ENCODE measurements at regions not wholly inside any gene's neighbourhood (a gene's known extent, or its start where the extent isn't known, plus 50 kb on each side); places are given as distances from the start of the nearest gene placed in this dataset.

DNA sequence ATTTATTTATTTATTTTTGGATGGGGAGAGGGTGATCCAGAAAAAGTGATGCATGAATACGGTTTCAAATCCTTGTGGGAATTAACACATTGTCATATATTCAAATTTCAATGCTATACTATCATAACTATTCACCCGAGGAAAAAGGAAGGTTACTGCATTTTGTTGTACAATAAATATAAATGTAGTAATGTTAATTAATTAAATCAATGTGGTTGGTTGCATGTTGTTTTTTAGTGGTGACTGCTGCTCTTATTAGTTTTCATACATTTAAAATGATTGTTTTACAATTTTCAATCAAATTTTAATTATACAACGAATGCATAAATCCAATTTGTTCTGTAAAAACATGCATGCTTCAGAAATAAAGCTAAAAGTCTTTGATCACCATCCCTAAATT, 180.5 kb downstream of the ZFP64 start:
- TF ChIP-seq REST (IDR thresholded peaks at IDR 0.05; ENCODE audit: low read depth) (no peak), CREB1 (IDR thresholded peaks at IDR 0.05; ENCODE audit: low read depth) (no peak), YY1 (IDR thresholded peaks at IDR 0.05; ENCODE audit: low read depth) (no peak), RAD21 (IDR thresholded peaks at IDR 0.05; ENCODE audit: low read depth) (no peak), EGR1 (IDR thresholded peaks at IDR 0.05) (no peak), TAF1 (IDR thresholded peaks at IDR 0.05; ENCODE audit: low read depth) (no peak), EP300 (IDR thresholded peaks at IDR 0.05; ENCODE audit: borderline replicate concordance) (no peak)

Data from Ishikawa (cell line).